H1 (cell line): ENCODE measurements at regions not wholly inside any gene's neighbourhood (a gene's known extent, or its start where the extent isn't known, plus 50 kb on each side); places are given as distances from the start of the nearest gene placed in this dataset.

Source experiments
- CTCF ChIA-PET: fragments of 300-600 bp; sonication (Branson Sonifier 250); formaldehyde crosslinking; loops from one replicate; lab custom pipeline; 2021; ENCODE audit not compliant: partially characterized antibody; lab: Charles Lee
- POLR2A ChIA-PET: fragments of 300-600 bp; sonication (Branson Sonifier 250); formaldehyde crosslinking; loops from one replicate; lab custom pipeline; 2021; ENCODE audit warnings: inconsistent platforms; ENCODE audit not compliant: partially characterized antibody; lab: Charles Lee
- DNase-seq, 2 experiments: peaks; one replicate each; pipeline versions ENCODE4 v3.0.0 to v3.0.0-alpha.2; 2010 to 2022; ENCODE audit warnings: low spot score in 2 of 2, low read depth in 1 of 2, mixed read lengths in 1 of 2
- FAIRE-seq: peaks from 2 replicates; lab custom pipeline; 2011; peaks lifted over from hg19 to GRCh38; lab: Jason Lieb, UNC
- H2AFZ ChIP-seq: 2 replicates; pipeline ENCODE4 v1.8.1; 2012; ENCODE audit warnings: low read length, inconsistent platforms
- H2AK5ac ChIP-seq: 2 replicates; pipeline ENCODE4 v1.6.1; 2013; ENCODE audit warnings: low read depth, low read length
- H2BK120ac ChIP-seq: replicated peaks from 2 replicates; pipeline ENCODE3; 2013; ENCODE audit warnings: low read depth, low read length, inconsistent platforms
- H2BK12ac ChIP-seq: 2 replicates; pipeline ENCODE4 v1.6.1; 2013; ENCODE audit warnings: low read depth, low read length
- H2BK15ac ChIP-seq: 2 replicates; pipeline ENCODE4 v1.6.1; 2013; ENCODE audit warnings: low read length
- H2BK20ac ChIP-seq: 2 replicates; pipeline ENCODE4 v1.6.1; 2013; ENCODE audit warnings: low read length
- H2BK5ac ChIP-seq: 2 replicates; pipeline ENCODE4 v1.6.1; 2013; ENCODE audit warnings: low read depth, low read length
- H3K14ac ChIP-seq: 2 replicates; pipeline ENCODE4 v1.6.1; 2013; ENCODE audit warnings: inconsistent platforms; ENCODE audit not compliant: insufficient read length
- H3K18ac ChIP-seq: 2 replicates; pipeline ENCODE4 v1.6.1; 2013; ENCODE audit warnings: low read length; ENCODE audit errors: extremely low read depth
- H3K23ac ChIP-seq: 2 replicates; pipeline ENCODE4 v1.6.1; 2013; ENCODE audit warnings: inconsistent platforms; ENCODE audit not compliant: insufficient read length
- H3K23me2 ChIP-seq: 2 replicates; pipeline ENCODE4 v1.6.1; 2013; ENCODE audit warnings: low read depth, low read length
- H3K27ac ChIP-seq: 2 replicates; pipeline ENCODE4 v1.6.1; 2011; ENCODE audit warnings: low read depth, low read length, inconsistent platforms
- H3K27me3 ChIP-seq, 4 experiments: replicated peaks in 1 of 4; 1 replicate in 1 of 4; 2 replicates in 3 of 4; pipeline versions ENCODE4 v1.6.1 to v1.8.1; 2011 to 2013; ENCODE audit warnings: low read length in 3 of 4, mild to moderate bottlenecking in 3 of 4, inconsistent platforms in 2 of 4, mixed read lengths in 2 of 4, moderate library complexity in 1 of 4; ENCODE audit not compliant: control insufficient read depth in 3 of 4, insufficient read depth in 3 of 4; ENCODE audit errors: extremely low read depth in 1 of 4
- H3K36me3 ChIP-seq, 4 experiments: 2 replicates each; pipeline versions ENCODE4 v1.6.1 to v1.8.1; 2011 to 2013; ENCODE audit warnings: mild to moderate bottlenecking in 4 of 4, low read length in 3 of 4, moderate library complexity in 2 of 4, control low read depth in 1 of 4, inconsistent platforms in 1 of 4; ENCODE audit not compliant: insufficient read depth in 4 of 4, control insufficient read depth in 2 of 4
- H3K4ac ChIP-seq: replicated peaks from 2 replicates; pipeline ENCODE3; 2013; ENCODE audit warnings: low read length, low read depth, mixed read lengths, inconsistent platforms; ENCODE audit not compliant: insufficient read length
- H3K4me1 ChIP-seq, 4 experiments: replicated peaks in 1 of 4; 1 replicate in 1 of 4; 2 replicates in 3 of 4; pipeline versions ENCODE4 v1.6.1 to v1.8.1; 2011 to 2013; ENCODE audit warnings: low read length in 3 of 4, inconsistent platforms in 2 of 4, mixed read lengths in 1 of 4; ENCODE audit not compliant: insufficient read depth in 4 of 4, control insufficient read depth in 3 of 4
- H3K4me2 ChIP-seq, 2 experiments: 2 replicates each; pipeline versions ENCODE4 v1.6.1 to v1.8.1; 2011 to 2013; ENCODE audit warnings: low read depth in 2 of 2, low read length in 2 of 2, control low read depth in 1 of 2, inconsistent platforms in 1 of 2, mild to moderate bottlenecking in 1 of 2; ENCODE audit not compliant: insufficient read depth in 1 of 2
- H3K4me3 ChIP-seq, 4 experiments: fragments of 200-600, 300-600 bp in 1 of 4; sonication (generic), shearing (Covaris generic), sonication (Bioruptor Twin) in 1 of 4; 2 replicates each; pipeline versions ENCODE4 v1.5.1 to v1.8.1; 2011 to 2016; ENCODE audit warnings: low read length in 4 of 4, low read depth in 3 of 4, control low read depth in 2 of 4, inconsistent platforms in 2 of 4, mild to moderate bottlenecking in 2 of 4, mixed read lengths in 1 of 4, moderate library complexity in 1 of 4; ENCODE audit not compliant: insufficient read depth in 2 of 4; ENCODE audit errors: extremely low read depth in 1 of 4
- H3K56ac ChIP-seq: replicated peaks from 2 replicates; pipeline ENCODE3; 2013; ENCODE audit warnings: low read depth, mild to moderate bottlenecking, mixed read lengths, low read length, inconsistent platforms; ENCODE audit not compliant: insufficient read length
- H3K79me1 ChIP-seq: 2 replicates; pipeline ENCODE4 v1.6.1; 2013; ENCODE audit warnings: low read depth, low read length, control low read depth
- H3K79me2 ChIP-seq, 2 experiments: 2 replicates each; pipeline versions ENCODE4 v1.6.1 to v1.8.1; 2012 to 2013; ENCODE audit warnings: low read length in 2 of 2, mild to moderate bottlenecking in 2 of 2, inconsistent platforms in 1 of 2; ENCODE audit not compliant: insufficient read depth in 2 of 2, control insufficient read depth in 1 of 2
- H3K9ac ChIP-seq, 4 experiments: replicated peaks in 1 of 4; 1 replicate in 1 of 4; 2 replicates in 3 of 4; pipeline versions ENCODE4 v1.6.1 to v1.8.1; 2011 to 2013; ENCODE audit warnings: low read depth in 3 of 4, low read length in 3 of 4, control low read depth in 2 of 4, mild to moderate bottlenecking in 2 of 4, moderate library complexity in 2 of 4, inconsistent platforms in 1 of 4; ENCODE audit errors: extremely low read depth in 1 of 4
- H3K9me3 ChIP-seq, 2 experiments: 2 replicates each; pipeline versions ENCODE4 v1.6.1 to v1.8.1; 2012 to 2013; ENCODE audit warnings: mild to moderate bottlenecking in 2 of 2, moderate library complexity in 2 of 2, control low read depth in 1 of 2, inconsistent platforms in 1 of 2, low read depth in 1 of 2, low read length in 1 of 2, mixed read lengths in 1 of 2; ENCODE audit not compliant: insufficient read depth in 2 of 2
- H4K20me1 ChIP-seq, 2 experiments: replicated peaks in 1 of 2; 2 replicates each; pipeline versions ENCODE3 to v1.8.1; 2011 to 2013; ENCODE audit warnings: inconsistent platforms in 2 of 2, low read length in 2 of 2, mild to moderate bottlenecking in 1 of 2; ENCODE audit not compliant: insufficient read depth in 2 of 2, control insufficient read depth in 1 of 2
- H4K5ac ChIP-seq: 2 replicates; pipeline ENCODE4 v1.6.1; 2013; ENCODE audit warnings: low read length, low read depth, mixed read lengths, inconsistent platforms; ENCODE audit not compliant: insufficient read length
- H4K8ac ChIP-seq: 2 replicates; pipeline ENCODE4 v1.8.0; 2013; ENCODE audit warnings: mild to moderate bottlenecking, moderate library complexity, low read length, inconsistent platforms; ENCODE audit not compliant: insufficient read depth; ENCODE audit errors: extremely low read depth
- H4K91ac ChIP-seq: replicated peaks from 2 replicates; pipeline ENCODE3; 2013; ENCODE audit warnings: low read length, mixed read lengths, inconsistent platforms; ENCODE audit not compliant: insufficient read length
- BACH1 ChIP-seq: IDR thresholded peaks from 2 replicates; pipeline ENCODE4 v1.6.1; 2012; ENCODE audit warnings: low read length, improper control_type of control experiment
- BCL11A ChIP-seq, 2 experiments: IDR thresholded peaks; one replicate each; pipeline ENCODE4 v1.6.1; 2011; ENCODE audit warnings: low read depth in 2 of 2, low read length in 2 of 2, mild to moderate bottlenecking in 2 of 2
- CTBP2 ChIP-seq: IDR thresholded peaks from 2 replicates; pipeline ENCODE4 v1.7.0; 2011; ENCODE audit warnings: borderline replicate concordance, mild to moderate bottlenecking, moderate library complexity, mixed read lengths, low read length; ENCODE audit not compliant: insufficient read depth, insufficient read length
- GTF2F1 ChIP-seq: IDR thresholded peaks from 2 replicates; pipeline ENCODE4 v1.6.1; 2012; ENCODE audit warnings: low read depth, low read length, improper control_type of control experiment, borderline replicate concordance
- KDM4A ChIP-seq: IDR thresholded peaks from one replicate; pipeline ENCODE4 v1.7.1; 2012; ENCODE audit warnings: low read depth, mild to moderate bottlenecking, moderate library complexity, low read length, inconsistent platforms; ENCODE audit not compliant: severe bottlenecking
- NANOG ChIP-seq: IDR thresholded peaks from 2 replicates; pipeline ENCODE4 v1.6.1; 2011; ENCODE audit warnings: low read length, low read depth, mild to moderate bottlenecking, inconsistent platforms; ENCODE audit not compliant: insufficient read depth, poor library complexity, severe bottlenecking
- NRF1 ChIP-seq: IDR thresholded peaks from 2 replicates; pipeline ENCODE4 v1.6.1; 2011; ENCODE audit warnings: mild to moderate bottlenecking, low read depth, low read length, improper control_type of control experiment
- PHF8 ChIP-seq: fragments of 200-600 bp; sonication (generic); conservative IDR thresholded peaks from 2 replicates; pipeline ENCODE4 v1.7.1; 2012; ENCODE audit warnings: low read depth, mild to moderate bottlenecking, inconsistent platforms, low read length, moderate library complexity
- SAP30 ChIP-seq: fragments of 300-600 bp; sonication (generic); IDR thresholded peaks from 2 replicates; pipeline ENCODE4 v1.7.1; 2012; ENCODE audit warnings: low read length, moderate library complexity, mild to moderate bottlenecking, inconsistent platforms; ENCODE audit not compliant: insufficient read depth, insufficient replicate concordance
- SIN3A ChIP-seq, 2 experiments: IDR thresholded peaks in 1 of 2; conservative IDR thresholded peaks in 1 of 2; 2 replicates each; pipeline ENCODE4 v1.6.1; 2011 to 2012; ENCODE audit warnings: low read length in 2 of 2, improper control_type of control experiment in 1 of 2, low read depth in 1 of 2, mild to moderate bottlenecking in 1 of 2
- SP4 ChIP-seq: IDR thresholded peaks from 2 replicates; pipeline ENCODE4 v1.6.1; 2012; ENCODE audit warnings: low read length, inconsistent platforms
- TAF1 ChIP-seq: IDR thresholded peaks from 2 replicates; pipeline ENCODE4 v1.6.1; 2011; ENCODE audit warnings: mild to moderate bottlenecking, low read depth, low read length
- YY1 ChIP-seq: IDR thresholded peaks from 2 replicates; pipeline ENCODE4 v1.6.1; 2011; ENCODE audit warnings: low read depth, mild to moderate bottlenecking, low read length
- WGBS, 2 experiments: shearing (Covaris generic) in 1 of 2; methylation state at CpG; one replicate each; pipeline versions ENCODE4 v1.1.6 to v1.1.7; 2013 to 2015; ENCODE audit warnings: low lambda C conversion rate in 2 of 2, mixed read lengths in 2 of 2, inconsistent platforms in 1 of 2, low coverage in 1 of 2, missing lambda C conversion rate in 1 of 2; ENCODE audit not compliant: insufficient replicate concordance in 2 of 2, insufficient coverage in 1 of 2, insufficient read length in 1 of 2; ENCODE audit errors: extremely low coverage in 1 of 2, missing lambda C conversion rate in 1 of 2; 5-methylcytosine and 5-hydroxymethylcytosine counted together

DNA sequence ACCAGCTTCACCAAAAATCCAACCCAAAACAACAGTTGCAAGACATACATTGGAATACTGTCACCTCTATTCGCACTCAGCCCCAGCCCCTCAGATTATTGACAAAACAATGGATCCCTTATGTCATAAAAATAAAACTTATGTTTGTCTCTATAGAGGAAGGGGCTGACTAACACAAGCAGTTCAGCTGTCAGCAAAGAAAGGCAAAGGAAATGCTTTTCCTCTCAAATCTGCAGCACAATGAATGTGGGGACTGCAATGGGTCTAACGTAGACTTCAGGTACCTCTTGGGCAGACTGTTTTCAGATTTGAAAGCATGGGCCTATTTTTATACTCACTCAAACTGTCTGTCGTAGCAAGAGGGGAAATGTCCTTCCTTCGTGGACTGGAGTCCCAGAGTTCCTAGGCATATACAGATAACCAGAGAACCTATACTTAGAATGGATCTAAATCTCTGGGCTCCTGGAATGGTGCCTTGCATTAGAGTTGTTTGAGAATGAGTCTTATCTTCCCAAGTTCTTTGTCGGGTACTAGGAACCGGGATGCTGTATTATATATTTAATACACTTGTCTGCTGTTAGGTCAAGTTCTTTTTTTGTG lies 307.7 kb upstream of the DDX53 start:
- Histone ChIP-seq H3K9ac (no peak overlapping the region), H3K4me3 (no peak overlapping the region), H3K79me2 (no peaks in the 10 kb centered on the region), H3K14ac (no peak overlapping the region), H3K23ac (no peak overlapping the region), H2BK120ac (no peak overlapping the region), H2AK5ac (no peak overlapping the region), H3K18ac (no peak overlapping the region), H2BK15ac (no peak overlapping the region), H4K8ac (no peak overlapping the region), H3K79me1 (no peaks in the 10 kb centered on the region), H3K23me2 (no peaks in the 10 kb centered on the region), H4K5ac (no peak overlapping the region), H2BK12ac (no peak overlapping the region), H3K27ac (no peak overlapping the region), H3K27me3 (no peaks in the 10 kb centered on the region), H3K56ac (no peak overlapping the region), H3K4me1 (peaks cover 0 to 7% (median 2%) of the 10 kb centered on the region in 4 experiments; a peak in 4 of 7 replicates), H4K91ac (no peak overlapping the region), H3K4ac (no peak overlapping the region), H3K4me2 (no peak overlapping the region), H2BK20ac (0 out of 2 replicates have a peak overlapping the region, but pooled peaks have one; percentile 48), H2AFZ (no peak overlapping the region), H2BK5ac (no peak overlapping the region), H3K9me3 (no peaks in the 10 kb centered on the region), H3K36me3 (no peaks in the 10 kb centered on the region), H4K20me1 (no peaks in the 10 kb centered on the region)
- TF ChIP-seq CTBP2 (no peak), GTF2F1 (no peak), SIN3A (conservative IDR thresholded peaks at IDR 0.05 in 1 of 2, IDR thresholded peaks at IDR 0.05 in 1 of 2; ENCODE audit: low read depth in 1 of 2, low read length in 2 of 2) (no peak), TAF1 (no peak), NRF1 (no peak), BACH1 (no peak), PHF8 (no peak), SAP30 (no peak), BCL11A (IDR thresholded peaks at IDR 0.05; ENCODE audit: low read depth in 2 of 2, low read length in 2 of 2) (no peak), KDM4A (no peak), NANOG (no peak), YY1 (no peak), SP4 (no peak)
- ChIA-PET CTCF (no interaction called here), POLR2A (no interaction called here)
- no peak for FAIRE-seq
- 93% methylated on average over 6 of the region's 6 CpGs; no CpG with 5 or more reads in 1 of the 2 experiments for WGBS, 2 experiments
- DNase-seq = no peak
